ENCODE measurements at regions not wholly inside any gene's neighbourhood (a gene's known extent, or its start where the extent isn't known, plus 50 kb on each side); places are given as distances from the start of the nearest gene placed in this dataset.

- TF ChIP-seq CTCF (IDR thresholded peaks at IDR 0.05) (no peak), POLR2A (IDR thresholded peaks at IDR 0.05) (no peak)
These were observed 295.3 kb upstream of the XYLT1 start for GRCh38 chr16:17766012-17766411.
